ENCODE measurements at regions not wholly inside any gene's neighbourhood (a gene's known extent, or its start where the extent isn't known, plus 50 kb on each side); places are given as distances from the start of the nearest gene placed in this dataset.
"Not testable (repeated sequence)": the region's sequence is repeated elsewhere in the genome, so short reads cannot be mapped to it uniquely, and the experiment has no call there.

- Histone ChIP-seq H4K20me1 (ENCODE audit: insufficient read depth, low read length) (no peaks in the 10 kb centered on the region), H3K9me3 (ENCODE audit: low read length) (no peaks in the 10 kb centered on the region), H3K79me2 (ENCODE audit: insufficient read depth, low read depth, low read length) (no peaks in the 10 kb centered on the region), H3K4me3 (ENCODE audit: low read depth, low read length, poor library complexity, severe bottlenecking) (no peak overlapping the region), H3K4me2 (ENCODE audit: low read length) (no peak overlapping the region), H3K36me3 (ENCODE audit: insufficient read depth, low read length) (no peaks in the 10 kb centered on the region), H2AFZ (ENCODE audit: low read length) (no peak overlapping the region), H3K9me2 (ENCODE audit: insufficient read depth, low read length) (no peaks in the 10 kb centered on the region), H3K4me1 (ENCODE audit: insufficient read depth, low read length, poor library complexity, severe bottlenecking) (no peaks in the 10 kb centered on the region), H3K27ac (ENCODE audit: low read depth, low read length, poor library complexity, severe bottlenecking) (no peak overlapping the region)
- no peak for TF ChIP-seq CTCF (conservative IDR thresholded peaks at IDR 0.05; ENCODE audit: low read length)
- no peak for TF ChIP-seq EZH2phosphoT487 (IDR thresholded peaks at IDR 0.05; ENCODE audit: borderline replicate concordance, low read depth, low read length)
- intact Hi-C loops (cut with micrococcal nuclease; ENCODE audit: unreplicated experiment) = no loop called here
- ChIA-PET POLR2A (interaction anchor here (0.7 kb wide), 1 partner anchor 746 kb away, joined by 3 read pairs; no protein-coding TSS in a partner anchor), CTCF (ENCODE audit: unreplicated experiment) (no interaction called here)
- DNase-seq (ENCODE audit: low spot score) = no peak
- BruUV-seq (replicated peaks) = no TSS peak
Measured at GRCh38 chr12:91636721-91637120, 454.1 kb upstream of the DCN start.

- H3K36me3 ChIP-seq (ENCODE audit: insufficient read depth, low read length); CTCF ChIA-PET (ENCODE audit: unreplicated experiment); H3K4me3 ChIP-seq (ENCODE audit: low read depth, low read length, poor library complexity, severe bottlenecking); DNase-seq (ENCODE audit: low spot score); intact Hi-C loops (cut with micrococcal nuclease; ENCODE audit: unreplicated experiment); BruUV-seq (replicated peaks); H3K9me3 ChIP-seq (ENCODE audit: low read length); H4K20me1 ChIP-seq (ENCODE audit: insufficient read depth, low read length); H3K27ac ChIP-seq (ENCODE audit: low read depth, low read length, poor library complexity, severe bottlenecking); H3K9me2 ChIP-seq (ENCODE audit: insufficient read depth, low read length); H3K4me1 ChIP-seq (ENCODE audit: insufficient read depth, low read length, poor library complexity, severe bottlenecking); H3K4me2 ChIP-seq (ENCODE audit: low read length); H3K79me2 ChIP-seq (ENCODE audit: insufficient read depth, low read depth, low read length); H2AFZ ChIP-seq (ENCODE audit: low read length): not testable (repeated sequence)
- POLR2A ChIA-PET = interaction anchor here (0.8 kb wide), 1 partner anchor 15 kb away, joined by 3 read pairs; no protein-coding TSS in a partner anchor
Measured at GRCh38 chr12:91634386-91634713, 451.7 kb upstream of the DCN start.

- Histone ChIP-seq H3K36me3 (ENCODE audit: insufficient read depth, low read length) (no peaks in the 10 kb centered on the region), H3K4me3 (ENCODE audit: low read depth, low read length, poor library complexity, severe bottlenecking) (no peak overlapping the region), H3K4me2 (ENCODE audit: low read length) (no peak overlapping the region), H3K4me1 (ENCODE audit: insufficient read depth, low read length, poor library complexity, severe bottlenecking) (no peaks in the 10 kb centered on the region), H2AFZ (ENCODE audit: low read length) (no peak overlapping the region), H3K27ac (ENCODE audit: low read depth, low read length, poor library complexity, severe bottlenecking) (no peak overlapping the region), H4K20me1 (ENCODE audit: insufficient read depth, low read length) (no peaks in the 10 kb centered on the region), H3K79me2 (ENCODE audit: insufficient read depth, low read depth, low read length) (no peaks in the 10 kb centered on the region), H3K9me2 (ENCODE audit: insufficient read depth, low read length) (no peaks in the 10 kb centered on the region), H3K9me3 (ENCODE audit: low read length) (no peaks in the 10 kb centered on the region)
- CTCF ChIA-PET (ENCODE audit: unreplicated experiment) = no interaction called here
- DNase-seq (ENCODE audit: low spot score) = no peak
- no TSS peak for BruUV-seq (replicated peaks)
- intact Hi-C loops (cut with micrococcal nuclease; ENCODE audit: unreplicated experiment) = no loop called here
- TF ChIP-seq CTCF (conservative IDR thresholded peaks at IDR 0.05; ENCODE audit: low read length) (no peak), EZH2phosphoT487 (IDR thresholded peaks at IDR 0.05; ENCODE audit: borderline replicate concordance, low read depth, low read length) (no peak)
- POLR2A ChIA-PET = interaction anchor here (0.8 kb wide), 1 partner anchor 14 kb away, joined by 3 read pairs; no protein-coding TSS in a partner anchor
Measured at GRCh38 chr12:91633734-91634357, 451.2 kb upstream of the DCN start.
